MV-4-11 (cell line): ENCODE measurements at regions not wholly inside any gene's neighbourhood (a gene's known extent, or its start where the extent isn't known, plus 50 kb on each side); places are given as distances from the start of the nearest gene placed in this dataset.

Source experiments
- DNase-seq: peaks from one replicate; lab custom pipeline; 2025; lab: John Stamatoyannopoulos, UW

- DNase-seq: peak; percentile 8
Observed at GRCh38 chr9:118059484-118060278, 355.5 kb downstream of the TLR4 start.

- no peak for DNase-seq
Observed at GRCh38 chr9:118083161-118083560, 379.0 kb downstream of the TLR4 start.

GRCh38 chr9:118088090-118088489, 383.9 kb downstream of the TLR4 start:
- DNase-seq: peak; percentile 54

- no peak for DNase-seq
Observed at GRCh38 chr9:118091226-118091625, 387.0 kb downstream of the TLR4 start.

GRCh38 chr9:118091711-118092500, 387.7 kb downstream of the TLR4 start:
- no peak for DNase-seq

- DNase-seq: no peak
Observed at GRCh38 chr9:118094387-118094786, 390.2 kb downstream of the TLR4 start.

GRCh38 chr9:118100529-118101419, 396.6 kb downstream of the TLR4 start:
- no peak for DNase-seq

- DNase-seq: no peak
Observed at GRCh38 chr9:118104363-118104762, 400.2 kb downstream of the TLR4 start.

GRCh38 chr9:118108971-118109370, 404.8 kb downstream of the TLR4 start:
- DNase-seq: no peak

GRCh38 chr9:118109542-118109941, 405.3 kb downstream of the TLR4 start:
- DNase-seq: no peak

GRCh38 chr9:118121361-118121760, 417.2 kb downstream of the TLR4 start:
- no peak for DNase-seq

GRCh38 chr9:118128313-118128712, 424.1 kb downstream of the TLR4 start:
- no peak for DNase-seq

- DNase-seq: no peak
Observed at GRCh38 chr9:118129541-118129940, 425.3 kb downstream of the TLR4 start.

GRCh38 chr9:118148990-118149389, 444.8 kb downstream of the TLR4 start:
- DNase-seq: no peak

- no peak for DNase-seq
Observed at GRCh38 chr9:118156846-118157245, 452.6 kb downstream of the TLR4 start.

GRCh38 chr9:118162716-118163115, 458.5 kb downstream of the TLR4 start:
- DNase-seq: no peak

- no peak for DNase-seq
Observed at GRCh38 chr9:118163751-118164150, 459.5 kb downstream of the TLR4 start.

- DNase-seq: no peak
Observed at GRCh38 chr9:118165451-118165850, 461.2 kb downstream of the TLR4 start.

GRCh38 chr9:118170032-118170955, 466.1 kb downstream of the TLR4 start:
- DNase-seq: no peak

- DNase-seq: no peak
Observed at GRCh38 chr9:118177241-118177640, 473.0 kb downstream of the TLR4 start.

GRCh38 chr9:118183576-118183975, 479.4 kb downstream of the TLR4 start:
- no peak for DNase-seq
